ENCODE measurements at regions not wholly inside any gene's neighbourhood (a gene's known extent, or its start where the extent isn't known, plus 50 kb on each side); places are given as distances from the start of the nearest gene placed in this dataset.

DNA sequence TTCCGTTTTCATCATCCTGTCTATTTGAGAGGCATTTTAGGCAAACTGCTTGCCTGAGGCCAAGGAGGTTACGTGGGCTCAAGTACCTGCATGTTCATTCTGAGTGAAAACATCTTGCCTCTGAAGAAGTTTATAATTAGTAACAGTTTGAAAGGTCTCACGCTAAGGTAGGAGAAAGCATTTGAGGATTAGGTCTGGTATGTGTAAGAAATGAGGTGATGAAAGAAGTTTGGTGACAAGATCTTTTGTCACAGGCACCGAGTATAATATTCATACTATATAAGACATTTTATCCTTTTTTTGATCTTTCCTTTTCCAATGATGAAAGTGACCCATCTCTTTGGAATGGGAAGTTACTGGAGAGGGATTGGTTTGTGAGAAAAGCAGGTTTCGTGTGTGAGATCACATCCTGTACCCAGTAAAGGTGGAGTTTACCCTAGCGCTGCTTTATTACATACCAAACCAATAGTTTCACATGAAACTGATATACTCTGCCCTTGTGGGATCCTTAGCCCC is 98.7 kb upstream of the PDC start:
- no peak for TF ChIP-seq POLR2AphosphoS5 (IDR thresholded peaks at IDR 0.05; ENCODE audit: low read length)
- TF ChIP-seq, protein P1, sequence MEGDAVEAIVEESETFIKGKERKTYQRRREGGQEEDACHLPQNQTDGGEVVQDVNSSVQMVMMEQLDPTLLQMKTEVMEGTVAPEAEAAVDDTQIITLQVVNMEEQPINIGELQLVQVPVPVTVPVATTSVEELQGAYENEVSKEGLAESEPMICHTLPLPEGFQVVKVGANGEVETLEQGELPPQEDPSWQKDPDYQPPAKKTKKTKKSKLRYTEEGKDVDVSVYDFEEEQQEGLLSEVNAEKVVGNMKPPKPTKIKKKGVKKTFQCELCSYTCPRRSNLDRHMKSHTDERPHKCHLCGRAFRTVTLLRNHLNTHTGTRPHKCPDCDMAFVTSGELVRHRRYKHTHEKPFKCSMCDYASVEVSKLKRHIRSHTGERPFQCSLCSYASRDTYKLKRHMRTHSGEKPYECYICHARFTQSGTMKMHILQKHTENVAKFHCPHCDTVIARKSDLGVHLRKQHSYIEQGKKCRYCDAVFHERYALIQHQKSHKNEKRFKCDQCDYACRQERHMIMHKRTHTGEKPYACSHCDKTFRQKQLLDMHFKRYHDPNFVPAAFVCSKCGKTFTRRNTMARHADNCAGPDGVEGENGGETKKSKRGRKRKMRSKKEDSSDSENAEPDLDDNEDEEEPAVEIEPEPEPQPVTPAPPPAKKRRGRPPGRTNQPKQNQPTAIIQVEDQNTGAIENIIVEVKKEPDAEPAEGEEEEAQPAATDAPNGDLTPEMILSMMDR (IDR thresholded peaks at IDR 0.05 in 2 of 3, conservative IDR thresholded peaks at IDR 0.05 in 1 of 3; ENCODE audit: control insufficient read depth in 2 of 3, extremely low read depth in 1 of 3, insufficient read depth in 1 of 3, low read depth in 3 of 3, low read length in 3 of 3) = no peak
- TF ChIP-seq ZSCAN29 (IDR thresholded peaks at IDR 0.05) = no peak
- no peak for TF ChIP-seq CBX3 (IDR thresholded peaks at IDR 0.05; ENCODE audit: borderline replicate concordance, low read depth)
- no peak for TF ChIP-seq ZNF274 (IDR thresholded peaks at IDR 0.05; ENCODE audit: insufficient read depth, insufficient read length)
